ENCODE measurements at regions not wholly inside any gene's neighbourhood (a gene's known extent, or its start where the extent isn't known, plus 50 kb on each side); places are given as distances from the start of the nearest gene placed in this dataset.
"Not testable (repeated sequence)": the region's sequence is repeated elsewhere in the genome, so short reads cannot be mapped to it uniquely, and the experiment has no call there.

DNA sequence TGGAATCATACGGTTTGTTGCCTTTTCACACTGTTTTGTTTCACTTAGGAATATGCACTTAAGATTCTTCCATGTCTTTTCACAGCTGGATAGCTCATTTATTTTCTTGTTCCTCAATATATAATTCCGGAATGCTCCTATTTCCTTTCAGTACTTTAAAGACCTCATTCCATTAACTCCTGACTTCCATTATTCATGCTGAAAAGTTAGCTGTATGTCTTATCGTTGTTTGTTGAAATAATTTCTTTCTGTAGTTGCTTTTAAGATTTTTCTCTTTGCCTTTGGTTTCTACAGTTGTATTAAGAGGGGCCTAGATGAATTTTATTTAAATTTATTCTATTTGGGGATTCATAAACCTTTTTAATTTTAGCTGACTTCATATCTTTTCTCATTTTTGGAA lies 122.2 kb downstream of the ANXA2 start:
- no peak for DNase-seq

- no peak for DNase-seq
Measured at GRCh38 chr15:60278879-60279278, 118.9 kb downstream of the ANXA2 start.

DNA sequence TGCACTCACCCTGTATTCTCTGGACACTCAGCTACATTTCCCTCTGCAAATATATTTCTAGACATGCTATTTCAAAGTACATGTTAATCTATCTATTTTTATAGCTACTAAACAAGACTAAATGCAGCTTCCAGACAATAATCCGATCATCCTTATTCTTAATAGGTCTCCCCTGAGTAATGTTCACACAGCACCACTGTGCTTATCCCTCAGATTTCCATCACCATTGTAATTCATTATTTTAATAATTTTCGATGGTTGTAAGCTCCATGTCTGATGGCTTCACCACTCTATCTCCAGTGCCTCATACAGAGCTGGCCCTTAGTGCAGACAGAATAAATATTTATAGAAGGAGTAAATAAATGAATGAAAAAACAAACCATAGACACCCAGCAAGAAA lies 117.5 kb downstream of the ANXA2 start:
- no peak for DNase-seq

DNA sequence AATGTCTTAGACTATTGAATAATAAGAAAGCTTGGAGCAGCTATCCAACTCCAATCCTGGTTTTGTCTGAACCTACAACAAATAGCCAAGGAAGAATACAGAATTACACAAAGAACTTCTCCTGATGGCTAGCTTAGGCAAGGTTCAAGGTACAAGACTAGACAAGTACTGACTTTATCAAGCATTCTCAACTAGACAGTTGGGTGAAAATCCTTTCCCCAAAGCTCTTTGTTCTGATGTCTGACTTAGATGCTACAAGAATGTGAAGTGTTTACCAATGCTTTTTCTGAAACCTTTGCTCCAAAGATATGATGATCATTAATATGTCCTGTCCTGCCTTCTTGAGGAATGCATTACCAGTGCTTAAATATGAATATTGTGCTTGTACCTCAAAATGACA lies 113.8 kb downstream of the ANXA2 start:
- DNase-seq, result no peak

DNA sequence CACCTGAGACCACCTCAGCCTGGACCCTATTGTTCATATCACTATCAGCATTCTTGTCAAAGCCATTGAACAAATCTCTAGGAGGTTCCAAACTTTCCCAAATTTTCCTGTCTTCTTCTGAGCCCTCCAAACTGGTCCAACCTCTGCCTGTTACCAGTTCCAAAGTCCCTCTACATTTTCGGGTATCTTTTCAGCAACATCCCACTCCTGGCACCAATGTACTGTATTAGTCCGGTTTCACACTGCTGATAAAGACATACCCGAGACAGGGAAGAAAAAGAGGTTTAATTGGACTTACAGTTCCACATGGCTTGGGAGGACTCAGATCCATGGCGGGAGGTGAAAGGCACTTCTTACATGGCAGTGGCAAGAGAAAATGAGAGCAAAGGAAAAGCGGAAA lies 101.9 kb downstream of the ANXA2 start:
- not testable (repeated sequence) for DNase-seq

DNA sequence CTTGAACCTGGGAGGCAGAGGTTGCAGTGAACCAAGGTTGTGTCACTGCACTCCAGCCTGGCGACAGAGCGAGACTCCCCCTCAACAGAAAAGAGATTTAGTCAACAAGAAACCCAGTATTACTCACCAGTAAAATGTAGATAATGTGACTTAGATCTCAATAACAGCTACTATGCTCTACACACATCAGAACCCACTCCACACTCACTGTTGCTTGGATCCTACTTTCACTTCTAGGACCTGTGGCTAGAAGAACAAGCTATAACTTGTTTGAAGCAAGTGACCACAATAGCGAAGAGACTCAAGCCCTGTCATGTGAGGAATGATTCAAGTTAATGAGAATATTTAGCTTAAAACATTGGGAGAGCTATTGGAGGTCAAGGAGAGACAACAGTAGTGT lies 100.7 kb downstream of the ANXA2 start:
- no peak for DNase-seq
